GM19455 (cell line): ENCODE measurements at regions not wholly inside any gene's neighbourhood (a gene's known extent, or its start where the extent isn't known, plus 50 kb on each side); places are given as distances from the start of the nearest gene placed in this dataset.

Experiments used
- ATAC-seq: cut with Tn5 transposase; IDR thresholded peaks from one replicate; pipeline ENCODE4 v1.9.1; 2021; ENCODE audit not compliant: unreplicated experiment

DNA sequence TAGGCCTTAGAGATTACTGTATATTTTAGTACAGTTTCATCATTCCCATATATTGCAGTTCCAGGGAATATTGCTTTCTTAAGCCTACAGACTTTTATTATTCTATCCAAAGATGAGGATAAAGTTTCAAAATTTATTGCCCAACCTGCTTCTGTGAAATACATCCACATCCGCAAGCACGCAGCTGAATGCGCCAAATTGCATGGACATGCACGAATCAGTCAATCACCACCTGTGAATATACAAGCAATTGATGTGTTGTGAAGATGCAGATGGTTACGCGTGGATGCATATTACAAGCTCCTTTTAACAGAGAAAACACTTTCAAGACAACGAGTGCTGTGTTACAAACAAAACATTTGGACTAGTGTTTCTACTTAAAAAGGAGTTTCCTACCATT is 577.8 kb upstream of the PLXNA2 start:
- no peak for ATAC-seq

- no peak for ATAC-seq
Measured at GRCh38 chr1:208825300-208825699, 581.1 kb upstream of the PLXNA2 start.

DNA sequence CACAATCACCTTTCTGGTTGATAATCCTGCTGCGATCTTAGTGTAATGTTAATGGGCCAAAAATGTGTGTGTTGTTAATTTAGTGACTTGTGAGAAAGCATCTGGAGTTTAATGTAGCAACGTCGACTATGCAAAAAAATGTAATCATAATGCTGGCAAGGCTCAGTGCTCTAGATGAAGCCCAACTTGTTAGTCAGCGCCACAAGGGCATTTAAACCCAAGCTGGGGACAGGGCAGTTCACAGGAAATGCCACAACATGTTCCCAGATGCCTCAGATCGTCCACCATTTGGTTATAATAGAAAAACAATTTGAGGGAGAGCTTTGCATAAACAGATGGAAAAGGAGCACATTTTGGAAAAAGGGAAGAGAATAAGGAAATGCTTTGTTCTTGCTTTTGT is 585.4 kb upstream of the PLXNA2 start:
- no peak for ATAC-seq

DNA sequence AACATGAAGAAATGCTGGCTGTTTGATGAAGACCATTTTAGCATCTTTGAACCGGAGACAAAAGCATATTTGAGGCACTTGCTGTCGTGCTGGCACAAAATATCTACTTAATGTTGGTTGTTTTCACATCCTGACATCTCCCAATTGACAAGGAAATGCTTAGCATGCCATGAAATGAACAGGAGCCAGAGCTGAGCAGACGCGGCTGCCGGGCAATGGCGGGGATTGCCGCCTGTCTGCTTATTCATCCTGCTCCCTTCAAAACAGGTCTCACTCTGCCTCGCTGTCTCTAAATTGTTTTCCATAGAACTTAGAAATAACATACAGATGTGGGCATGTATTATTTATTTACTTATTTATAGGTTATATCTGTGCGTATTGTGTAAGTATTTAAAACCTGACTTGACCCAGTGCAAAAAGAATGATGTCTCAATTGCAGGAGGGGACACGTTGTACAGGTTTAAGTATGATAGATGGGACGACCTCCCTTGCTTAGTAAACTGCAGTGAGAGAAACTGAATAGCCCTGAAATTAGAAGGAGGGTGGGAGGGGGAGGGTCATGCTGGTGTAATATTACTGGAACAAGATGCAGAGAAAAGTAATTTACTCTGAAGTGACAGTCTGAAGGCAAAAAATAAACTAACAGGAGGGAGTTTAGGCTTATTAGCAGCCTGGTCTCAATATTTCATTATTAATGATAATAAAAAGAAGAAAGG is 590.4 kb upstream of the PLXNA2 start:
- ATAC-seq: no peak

DNA sequence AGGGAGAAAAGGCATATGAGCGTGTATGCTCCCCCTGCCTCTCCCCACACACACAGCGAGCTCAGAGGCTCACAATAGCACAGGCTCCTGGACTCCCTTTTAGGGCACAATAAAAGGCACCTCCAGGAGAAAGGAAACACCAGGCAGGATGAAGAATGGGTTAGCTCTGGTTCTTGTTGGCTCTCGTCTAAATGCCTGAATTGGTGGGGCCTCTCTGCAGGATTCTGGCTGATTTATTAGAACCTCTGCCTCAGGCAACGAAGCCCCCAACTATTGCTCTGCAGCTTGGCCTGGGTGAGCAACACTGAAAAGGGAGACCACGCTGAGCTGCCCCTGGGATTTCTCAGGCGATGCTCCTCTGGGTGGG is 590.9 kb upstream of the PLXNA2 start:
- no peak for ATAC-seq

- no peak for ATAC-seq
Measured at GRCh38 chr1:208835781-208836180, 591.6 kb upstream of the PLXNA2 start.

DNA sequence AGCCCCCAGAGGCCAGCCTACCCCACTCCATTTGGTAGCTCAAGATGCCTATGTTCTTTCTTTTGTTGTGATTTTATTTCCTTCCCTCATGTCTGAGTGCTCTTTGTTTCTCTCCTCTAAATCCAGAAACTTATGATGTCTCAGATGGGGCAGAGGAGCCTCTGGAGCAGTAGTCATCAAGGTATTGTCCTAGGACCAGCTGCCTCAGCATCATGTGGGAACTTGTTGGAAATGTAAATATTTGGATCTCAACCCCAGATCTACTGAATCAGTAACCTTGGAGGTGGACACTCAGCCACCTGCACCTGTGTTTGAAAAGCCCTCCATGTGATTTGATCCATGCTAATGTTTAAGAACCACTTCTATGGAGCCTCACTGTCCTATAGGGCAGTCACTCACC is 593.1 kb upstream of the PLXNA2 start:
- ATAC-seq: no peak

GRCh38 chr1:208841436-208841835 is 597.3 kb upstream of the PLXNA2 start:
- ATAC-seq: no peak

DNA sequence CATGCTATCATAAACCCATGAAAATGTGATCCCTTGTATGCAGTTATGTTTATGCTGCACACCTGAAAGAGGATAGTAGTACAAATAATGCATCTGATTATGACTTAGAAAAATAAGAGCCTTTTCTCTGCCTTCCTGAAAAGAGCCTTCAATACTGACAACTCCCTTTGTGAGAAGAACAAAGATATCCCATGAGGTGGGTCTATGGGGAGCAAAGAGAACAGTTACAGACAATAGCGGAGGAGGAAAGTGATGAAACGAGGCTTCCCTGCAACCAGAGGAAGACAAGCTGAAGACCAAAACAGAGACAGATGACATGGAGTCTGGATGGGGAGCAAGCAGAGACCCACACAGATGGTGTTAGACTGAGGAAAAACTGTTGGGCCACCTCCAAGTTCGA is 598.3 kb upstream of the PLXNA2 start:
- no peak for ATAC-seq

DNA sequence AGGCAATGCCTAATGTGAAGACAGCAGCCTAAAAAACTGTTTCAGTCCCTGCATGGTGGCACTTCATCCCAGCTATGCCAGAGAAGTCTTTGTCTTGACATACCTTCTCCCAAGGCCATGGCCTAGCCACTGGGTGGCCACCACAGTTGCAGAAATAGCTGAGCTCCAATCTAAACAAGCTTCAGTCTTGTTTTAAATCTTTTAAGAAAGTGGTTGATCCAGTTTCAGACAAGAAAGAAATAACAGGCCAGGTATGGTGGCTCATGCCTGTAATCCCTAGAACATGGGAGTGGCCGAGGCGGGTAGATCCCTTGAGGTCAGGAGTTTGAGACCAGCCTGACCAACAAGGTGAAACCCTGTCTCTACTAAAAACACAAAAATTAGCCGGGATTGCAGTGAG is 600.0 kb upstream of the PLXNA2 start:
- ATAC-seq: no peak

DNA sequence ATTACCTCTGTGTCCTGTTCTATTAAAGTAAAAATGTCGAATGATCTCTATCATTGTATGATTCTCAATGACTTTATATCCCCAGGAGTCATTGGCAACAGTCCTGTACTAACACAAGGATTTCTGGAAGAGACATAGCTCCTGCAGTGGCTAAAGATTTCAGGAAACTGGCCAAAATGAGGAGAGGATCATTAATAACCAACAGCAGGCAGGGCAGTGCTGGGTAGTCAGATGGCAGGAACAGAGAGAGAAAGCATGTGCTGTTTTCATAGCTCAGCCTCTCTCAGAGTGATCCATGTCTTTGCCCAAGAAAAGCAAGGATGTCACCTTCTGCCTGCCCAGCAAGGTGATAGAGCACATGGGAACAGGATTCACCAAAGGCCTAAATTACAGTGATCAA is 604.7 kb upstream of the PLXNA2 start:
- no peak for ATAC-seq

- no peak for ATAC-seq
Measured at GRCh38 chr1:208850442-208850841, 606.3 kb upstream of the PLXNA2 start.

GRCh38 chr1:208851366-208851765 is 607.2 kb upstream of the PLXNA2 start:
- no peak for ATAC-seq

DNA sequence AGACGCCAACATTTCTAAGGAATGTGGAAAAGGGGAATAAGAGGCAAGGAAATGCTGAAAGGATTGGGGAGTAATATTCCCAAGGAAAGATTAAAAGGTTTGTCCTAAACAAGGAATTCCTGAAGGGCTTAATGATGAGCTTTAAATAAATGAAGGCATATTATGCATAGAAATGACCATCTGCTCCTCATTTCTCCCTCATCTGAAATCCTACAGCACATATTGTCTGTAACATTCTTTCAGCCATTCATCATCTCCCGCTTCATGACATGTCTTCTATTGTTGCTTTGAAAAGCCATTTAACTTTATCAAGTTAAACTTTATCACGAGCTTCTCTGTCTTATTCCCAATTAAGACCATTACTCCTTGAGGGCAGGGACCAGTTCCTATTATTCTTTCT is 608.7 kb upstream of the PLXNA2 start:
- no peak for ATAC-seq

GRCh38 chr1:208855403-208855802 is 611.2 kb upstream of the PLXNA2 start:
- ATAC-seq: peak; percentile 53

DNA sequence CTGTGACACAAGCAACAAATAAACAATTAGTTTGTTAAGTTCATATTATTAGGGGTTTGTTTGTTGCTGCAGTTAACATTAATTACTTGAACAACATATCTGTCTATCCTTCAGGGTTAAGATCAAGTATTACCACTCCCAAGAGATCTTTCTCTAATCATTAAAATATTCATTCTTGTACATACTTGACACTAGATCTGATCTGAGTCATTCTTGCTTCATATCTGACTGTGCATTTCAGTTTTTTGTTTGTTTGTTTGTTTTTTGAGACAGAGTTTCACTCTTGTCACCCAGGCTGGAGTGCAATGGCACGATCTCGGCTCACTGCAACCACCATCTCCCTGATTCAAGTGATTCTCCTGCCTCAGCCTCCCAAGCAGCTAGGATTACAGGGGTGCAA is 613.3 kb upstream of the PLXNA2 start:
- ATAC-seq: no peak

DNA sequence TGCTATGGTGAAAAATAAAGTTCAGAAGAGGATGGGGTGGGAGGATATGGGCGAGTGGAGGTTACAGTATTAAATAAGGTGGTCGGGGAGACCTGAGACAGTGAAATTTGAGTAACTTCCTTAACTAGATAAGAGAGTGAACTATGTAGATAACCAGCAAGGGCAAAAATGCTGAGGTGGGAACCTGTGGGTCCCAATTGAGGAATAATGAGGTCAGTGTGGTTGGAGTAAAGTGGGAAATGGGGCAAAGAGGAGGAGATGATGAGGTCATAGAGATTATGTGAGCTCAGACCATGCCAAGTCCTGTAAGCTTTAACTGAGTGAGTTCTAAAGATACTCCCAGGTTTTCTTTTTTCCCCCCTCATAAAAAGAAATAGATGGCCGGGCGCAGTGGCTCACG is 614.6 kb upstream of the PLXNA2 start:
- ATAC-seq: no peak

DNA sequence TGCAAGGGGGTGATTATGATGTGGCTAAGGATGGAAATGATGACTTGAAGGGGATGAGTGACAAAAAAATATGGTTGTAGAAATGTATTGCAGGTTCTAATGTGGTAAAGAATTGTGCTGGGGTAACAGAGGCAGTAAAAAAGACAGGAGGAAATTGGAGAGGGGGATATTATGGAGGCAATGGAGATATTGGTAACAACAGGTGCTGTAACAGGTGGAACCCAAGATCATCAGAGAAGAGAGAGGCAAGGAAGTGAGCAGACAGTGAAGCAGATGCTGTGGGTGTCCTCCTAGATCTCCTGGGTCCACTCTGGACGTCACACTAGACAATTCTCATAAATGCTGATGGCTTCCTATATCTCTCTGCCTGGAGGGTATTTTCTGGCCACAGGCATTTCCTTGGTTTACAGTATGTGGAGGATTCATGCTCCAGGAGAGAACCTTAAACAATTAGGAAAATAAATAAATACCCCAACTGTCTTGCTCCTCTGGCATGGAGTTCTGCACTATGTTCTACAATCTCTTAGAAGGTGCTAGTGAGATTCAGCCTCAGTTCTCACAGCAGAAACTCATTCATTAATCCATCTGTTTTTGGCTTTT is 620.3 kb upstream of the PLXNA2 start:
- no peak for ATAC-seq

DNA sequence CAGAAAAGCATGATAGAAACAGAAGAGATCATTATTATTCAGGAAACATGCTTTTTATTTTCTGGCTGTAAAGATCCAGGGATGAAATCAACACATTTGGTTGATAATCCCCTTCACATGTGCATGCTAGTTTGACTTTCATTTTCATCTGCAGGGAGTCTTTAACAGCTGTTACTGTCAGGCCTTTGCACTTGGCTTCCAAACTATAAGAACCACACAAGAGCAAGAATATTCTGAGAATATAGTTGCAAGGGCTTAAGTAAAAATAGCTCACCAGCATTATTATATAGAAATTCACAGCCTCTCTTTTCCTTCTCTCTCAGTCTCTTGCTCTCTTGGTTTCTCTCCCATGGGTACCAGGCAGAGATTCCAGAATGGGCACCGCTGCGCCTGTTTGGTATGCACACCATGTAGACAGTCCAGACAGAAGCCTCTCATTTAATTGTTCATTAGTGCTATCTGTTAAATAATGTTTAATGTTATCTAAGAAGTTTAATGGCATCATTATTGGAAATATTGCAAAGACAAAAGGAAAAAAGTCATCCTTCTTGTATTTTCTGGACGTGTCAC is 622.3 kb upstream of the PLXNA2 start:
- no peak for ATAC-seq

DNA sequence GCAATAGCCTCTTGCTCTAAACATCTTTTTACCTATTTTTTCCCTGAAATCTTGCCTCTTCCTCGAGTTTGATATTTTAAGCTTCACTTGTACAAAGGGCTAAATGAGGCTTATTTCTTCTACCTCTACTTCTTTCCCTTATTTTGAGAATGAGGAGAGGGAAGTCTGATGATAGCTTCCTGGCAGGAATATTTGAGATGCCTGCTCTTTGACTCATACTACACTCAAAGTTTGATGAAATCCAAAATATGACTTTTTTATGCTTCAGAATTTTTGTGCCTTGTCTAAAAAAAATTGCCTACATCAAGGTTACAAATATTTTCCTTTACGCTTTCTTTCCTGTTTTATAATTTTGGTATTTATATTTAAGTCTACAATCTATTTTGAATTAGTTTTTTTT is 624.4 kb upstream of the PLXNA2 start:
- ATAC-seq: no peak

- no peak for ATAC-seq
Measured at GRCh38 chr1:208874915-208875314, 630.7 kb upstream of the PLXNA2 start.

GRCh38 chr1:208879022-208879421 is 634.8 kb upstream of the PLXNA2 start:
- no peak for ATAC-seq
